Endothelial cell (in vitro differentiated cells): ENCODE measurements at regions not wholly inside any gene's neighbourhood (a gene's known extent, or its start where the extent isn't known, plus 50 kb on each side); places are given as distances from the start of the nearest gene placed in this dataset.

Experiments
- DNase-seq: peaks from one replicate; pipeline ENCODE4 v3.0.0; 2021; ENCODE audit warnings: low spot score
- H3K27ac Mint-ChIP-seq: one replicate; pipeline ENCODE4 v1.8.0; 2021; ENCODE audit warnings: mixed read lengths, inconsistent platforms; ENCODE audit not compliant: unreplicated experiment
- H3K27me3 Mint-ChIP-seq: one replicate; pipeline ENCODE4 v1.8.0; 2021; ENCODE audit warnings: mild to moderate bottlenecking, moderate library complexity, mixed read lengths, inconsistent platforms; ENCODE audit not compliant: unreplicated experiment
- H3K36me3 Mint-ChIP-seq: one replicate; pipeline ENCODE4 v1.8.0; 2021; ENCODE audit warnings: mild to moderate bottlenecking, low read depth, mixed read lengths, inconsistent platforms; ENCODE audit not compliant: unreplicated experiment
- H3K4me1 Mint-ChIP-seq: one replicate; pipeline ENCODE4 v1.8.0; 2021; ENCODE audit warnings: mild to moderate bottlenecking, mixed read lengths, inconsistent platforms; ENCODE audit not compliant: unreplicated experiment
- H3K4me3 Mint-ChIP-seq: one replicate; pipeline ENCODE4 v1.8.0; 2021; ENCODE audit warnings: mild to moderate bottlenecking, mixed read lengths, inconsistent platforms; ENCODE audit not compliant: unreplicated experiment
- H3K9me3 Mint-ChIP-seq: one replicate; pipeline ENCODE4 v1.8.0; 2021; ENCODE audit warnings: mixed read lengths, inconsistent platforms; ENCODE audit not compliant: unreplicated experiment
- CTCF ChIP-seq: fragments of 200-600 bp; sonication (generic); IDR thresholded peaks from one replicate; pipeline ENCODE4 v1.5.0; 2021; ENCODE audit warnings: antibody characterized with exemption; ENCODE audit not compliant: unreplicated experiment

GRCh38 chr14:38710881-38711280, 392.2 kb downstream of the SEC23A start:
- Mint-ChIP-seq H3K4me3 (no peak overlapping the region), H3K27me3 (no peaks in the 10 kb centered on the region), H3K9me3 (no peaks in the 10 kb centered on the region), H3K4me1 (no peaks in the 10 kb centered on the region), H3K36me3 (no peaks in the 10 kb centered on the region), H3K27ac (no peak overlapping the region)
- TF ChIP-seq CTCF = no peak
- DNase-seq = no peak

- Mint-ChIP-seq H3K36me3 (no peaks in the 10 kb centered on the region), H3K9me3 (no peaks in the 10 kb centered on the region), H3K4me1 (no peaks in the 10 kb centered on the region), H3K27me3 (no peaks in the 10 kb centered on the region), H3K27ac (no peak overlapping the region), H3K4me3 (no peak overlapping the region)
- TF ChIP-seq CTCF = no peak
- no peak for DNase-seq
These were observed 392.8 kb downstream of the SEC23A start for GRCh38 chr14:38710196-38710595.

DNA sequence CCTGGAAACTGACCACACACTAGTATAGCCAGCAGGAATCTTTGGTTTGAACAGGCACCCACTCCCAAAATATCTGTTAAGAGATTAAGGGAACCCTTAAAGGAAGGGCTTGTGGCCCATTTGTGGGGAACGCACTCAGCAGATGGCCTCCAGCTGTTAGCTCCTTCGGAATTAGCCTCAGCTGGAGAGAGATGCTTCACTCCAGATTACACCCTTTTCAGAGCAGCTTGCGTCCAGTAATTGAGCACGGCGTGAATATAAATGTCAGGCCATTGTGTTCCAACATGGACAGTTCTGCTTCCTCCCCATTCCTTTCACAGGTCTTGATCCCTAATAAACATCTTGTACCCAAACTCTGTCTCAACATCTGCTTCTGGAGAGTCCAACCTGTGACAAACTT, 397.8 kb downstream of the SEC23A start:
- no peak for DNase-seq
- TF ChIP-seq CTCF = no peak
- H3K4me1 Mint-ChIP-seq = no peaks in the 10 kb centered on the region
- no peaks in the 10 kb centered on the region for H3K36me3 Mint-ChIP-seq
- H3K27me3 Mint-ChIP-seq = no peaks in the 10 kb centered on the region
- H3K27ac Mint-ChIP-seq = no peak overlapping the region
- H3K4me3 Mint-ChIP-seq = no peak overlapping the region
- H3K9me3 Mint-ChIP-seq = no peaks in the 10 kb centered on the region

DNA sequence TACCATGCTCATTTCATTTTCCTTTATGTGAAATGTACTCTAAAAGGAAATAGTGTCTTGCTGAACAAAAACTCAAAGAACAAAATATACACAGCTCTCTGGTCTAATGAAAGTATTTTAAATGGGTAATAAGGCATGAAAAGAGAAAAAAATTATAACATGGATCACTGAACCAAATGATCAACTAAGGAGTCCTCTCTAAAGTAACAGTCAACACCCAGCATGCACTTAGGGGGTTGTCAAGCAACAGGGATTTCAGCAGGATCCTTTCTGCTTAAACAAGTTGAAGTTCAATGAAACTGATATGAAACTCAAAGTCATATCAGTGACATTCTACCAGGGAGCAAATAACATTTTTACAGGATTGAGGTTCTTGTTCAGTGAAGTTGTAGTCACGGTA, 398.8 kb downstream of the SEC23A start:
- no peak overlapping the region for H3K27ac Mint-ChIP-seq
- no peak overlapping the region for H3K4me3 Mint-ChIP-seq
- H3K27me3 Mint-ChIP-seq = no peaks in the 10 kb centered on the region
- H3K4me1 Mint-ChIP-seq = no peaks in the 10 kb centered on the region
- no peak for TF ChIP-seq CTCF
- no peaks in the 10 kb centered on the region for H3K9me3 Mint-ChIP-seq
- no peak for DNase-seq
- H3K36me3 Mint-ChIP-seq = no peaks in the 10 kb centered on the region

GRCh38 chr14:38696925-38697324, 406.1 kb downstream of the SEC23A start:
- Mint-ChIP-seq H3K36me3 (no peaks in the 10 kb centered on the region), H3K4me1 (no peaks in the 10 kb centered on the region), H3K27me3 (peaks cover 1% of the 10 kb centered on the region), H3K4me3 (no peak overlapping the region), H3K27ac (no peak overlapping the region), H3K9me3 (no peaks in the 10 kb centered on the region)
- no peak for TF ChIP-seq CTCF
- DNase-seq = no peak
